GM18858 (cell line): ENCODE measurements at regions not wholly inside any gene's neighbourhood (a gene's known extent, or its start where the extent isn't known, plus 50 kb on each side); places are given as distances from the start of the nearest gene placed in this dataset.
"Not testable (repeated sequence)": the region's sequence is repeated elsewhere in the genome, so short reads cannot be mapped to it uniquely, and the experiment has no call there.

Experiments used
- ATAC-seq: cut with Tn5 transposase; IDR thresholded peaks from one replicate; pipeline ENCODE4 v1.9.1; 2021; ENCODE audit not compliant: unreplicated experiment

DNA sequence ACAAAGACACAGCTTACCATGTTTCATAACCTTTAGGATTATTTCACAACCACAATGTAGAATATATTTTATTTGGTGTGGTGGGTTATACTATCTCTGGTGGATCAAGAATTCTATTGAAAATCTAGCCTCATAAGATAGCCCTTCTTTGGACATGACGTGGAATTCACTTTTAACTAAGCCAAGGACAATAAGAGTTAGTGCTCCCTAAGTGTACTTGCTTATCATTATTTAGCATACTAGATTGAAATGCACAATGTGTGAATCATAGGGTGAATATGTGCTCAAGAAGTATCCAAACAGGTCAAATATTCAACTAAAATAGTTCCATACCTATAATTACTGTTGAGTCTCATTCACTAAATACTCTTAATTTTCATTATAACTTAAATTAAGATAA lies 1179.5 kb upstream of the GOT2 start:
- ATAC-seq, result no peak

DNA sequence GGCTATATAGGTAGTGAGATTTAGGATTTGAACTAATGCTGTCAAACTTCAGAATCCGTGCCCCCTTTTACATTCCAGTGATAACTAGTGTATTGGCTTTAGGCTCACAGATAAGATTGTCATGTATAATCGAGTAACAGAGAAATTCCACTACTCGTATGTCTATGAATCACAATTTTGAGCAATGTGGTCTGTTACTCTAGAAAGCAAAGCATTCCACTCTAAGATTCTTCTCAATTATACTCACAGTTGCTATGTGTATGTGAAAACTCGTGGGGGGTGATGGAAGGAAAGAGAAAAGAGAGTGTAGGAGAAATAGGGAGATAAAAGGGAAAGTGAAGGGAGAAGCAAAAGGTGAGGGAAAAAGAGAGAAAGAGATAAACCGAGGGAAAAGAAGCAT lies 1175.1 kb upstream of the GOT2 start:
- ATAC-seq, result no peak

DNA sequence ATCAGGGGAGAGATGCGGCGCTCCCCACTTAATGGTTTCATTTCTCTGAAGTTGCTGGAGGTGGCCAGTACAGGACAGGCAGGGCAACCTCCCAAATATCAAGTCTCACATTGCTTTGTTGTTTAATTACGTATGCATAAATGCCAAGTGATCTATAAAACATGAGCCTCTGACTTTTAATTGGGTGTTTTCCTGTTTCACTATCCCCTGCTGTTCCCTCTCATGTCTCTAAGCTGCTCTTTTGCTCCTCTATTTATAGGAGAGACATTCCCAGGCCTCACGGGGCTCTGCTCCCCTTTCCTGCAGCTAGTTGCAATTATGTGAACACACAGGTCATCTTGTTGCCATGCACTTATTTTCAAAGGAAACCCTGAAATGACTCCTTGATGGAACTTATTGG lies 1173.5 kb upstream of the GOT2 start:
- no peak for ATAC-seq

DNA sequence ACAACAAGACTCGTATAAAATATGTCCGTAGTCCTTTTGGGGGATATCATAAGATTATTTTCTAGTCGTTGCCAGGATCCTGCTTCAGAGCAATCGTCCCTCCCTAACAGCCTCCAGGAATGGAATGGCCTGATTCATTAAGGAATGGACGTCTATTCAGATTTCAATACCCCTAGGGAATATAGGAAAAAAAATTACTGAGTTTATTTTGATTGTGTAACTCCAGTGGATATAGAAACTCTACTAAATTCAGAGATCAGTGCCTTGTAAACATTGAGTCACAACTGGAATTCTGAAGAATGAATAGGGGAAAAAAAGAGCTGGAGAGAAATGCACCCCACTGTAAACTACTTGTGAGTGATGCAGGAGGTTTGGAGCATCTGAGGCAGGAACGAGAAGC lies 1171.5 kb upstream of the GOT2 start:
- no peak for ATAC-seq

DNA sequence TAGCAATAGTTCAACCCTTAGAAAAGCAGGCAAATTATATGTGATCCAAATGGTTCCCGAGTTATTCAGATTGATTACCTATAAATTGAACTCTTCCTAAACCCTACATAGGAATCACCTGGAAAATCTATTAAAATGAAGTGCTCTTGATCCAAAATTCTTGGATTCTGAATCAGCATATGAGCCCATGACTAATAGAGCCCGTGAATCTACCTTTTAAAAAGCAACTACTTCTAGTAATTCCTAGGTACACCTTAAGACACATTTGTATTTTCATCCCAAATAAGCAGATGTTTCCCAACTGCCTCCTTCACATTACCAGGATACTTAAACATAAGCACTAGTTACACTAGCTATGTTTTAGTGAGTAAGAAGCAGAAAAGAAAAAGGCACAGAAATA lies 1171.0 kb upstream of the GOT2 start:
- ATAC-seq, result no peak

DNA sequence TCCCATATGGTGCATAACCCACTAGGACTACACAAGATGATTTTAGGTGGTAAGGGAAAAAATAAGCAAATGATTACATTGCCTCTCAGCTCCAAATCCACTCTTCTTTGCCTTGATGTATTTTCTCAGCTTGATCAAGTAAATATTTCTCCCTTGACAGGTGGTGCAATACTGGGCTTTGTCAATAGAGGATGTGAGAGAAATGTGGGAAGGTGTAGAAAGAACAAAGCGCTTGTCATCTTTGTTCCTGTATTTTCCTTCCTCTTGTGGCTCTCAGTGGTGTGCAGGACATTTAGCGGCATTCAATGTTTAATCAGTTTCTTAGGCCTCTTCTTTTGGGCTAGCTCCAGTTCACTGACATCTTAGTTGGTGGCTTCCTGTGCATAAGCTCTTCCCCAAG lies 1165.8 kb upstream of the GOT2 start:
- no peak for ATAC-seq

DNA sequence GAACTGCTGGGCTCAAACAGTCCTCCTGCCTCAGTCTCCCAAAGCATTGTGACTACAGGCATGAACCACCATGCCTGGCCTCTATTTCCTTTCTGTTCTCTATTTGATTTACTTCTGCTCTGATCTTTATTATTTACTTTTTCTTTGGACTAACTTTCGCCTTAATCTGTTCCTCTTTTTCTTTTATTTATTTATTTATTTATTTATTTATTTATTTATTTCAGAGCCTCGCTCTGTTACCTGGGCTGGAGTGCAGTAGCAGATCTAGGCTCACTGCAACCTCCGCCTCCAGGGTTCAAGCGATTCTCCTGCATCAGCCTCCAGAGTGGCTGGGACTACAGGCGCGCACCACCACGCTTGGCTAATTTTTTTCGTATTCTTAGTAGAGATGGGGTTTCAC lies 1158.3 kb upstream of the GOT2 start:
- no peak for ATAC-seq

DNA sequence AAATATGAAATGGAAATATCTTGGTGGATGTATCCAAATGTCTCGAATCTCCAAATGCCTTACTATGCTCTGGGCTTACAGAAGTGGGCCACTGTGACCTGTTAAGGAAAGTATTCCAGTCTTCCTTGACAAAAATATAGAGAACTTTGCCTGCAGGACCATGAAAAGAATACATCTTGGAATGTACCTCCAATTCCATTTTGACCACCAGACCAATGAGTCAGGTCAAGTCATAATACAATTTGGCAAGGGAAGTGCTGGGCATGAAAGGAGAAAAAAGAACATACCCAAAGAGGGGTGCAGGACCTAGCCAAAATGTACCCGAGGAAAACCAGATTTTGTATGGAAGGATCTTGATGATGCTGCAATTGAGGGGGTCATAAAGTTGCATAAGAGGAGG lies 1153.7 kb upstream of the GOT2 start:
- ATAC-seq, result no peak

DNA sequence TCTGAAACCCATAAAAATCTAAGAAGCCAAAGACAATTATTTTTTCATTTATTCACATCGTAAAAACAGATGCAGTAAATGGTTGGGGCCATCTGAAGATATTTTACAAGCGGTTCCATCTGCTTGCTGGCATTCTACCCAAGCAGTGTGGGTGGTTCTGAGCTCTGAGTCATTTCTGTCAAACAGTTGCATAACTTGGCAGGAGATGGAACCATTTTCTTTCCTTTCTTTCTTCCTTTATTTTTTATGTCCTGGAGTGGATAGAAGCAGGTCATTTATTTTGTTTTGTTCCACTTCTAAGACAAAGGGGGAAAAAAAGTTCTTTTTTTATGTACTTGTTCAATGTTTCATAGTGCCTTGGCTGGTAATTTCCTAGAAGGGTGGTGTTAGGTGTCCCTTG lies 1151.9 kb upstream of the GOT2 start:
- no peak for ATAC-seq

DNA sequence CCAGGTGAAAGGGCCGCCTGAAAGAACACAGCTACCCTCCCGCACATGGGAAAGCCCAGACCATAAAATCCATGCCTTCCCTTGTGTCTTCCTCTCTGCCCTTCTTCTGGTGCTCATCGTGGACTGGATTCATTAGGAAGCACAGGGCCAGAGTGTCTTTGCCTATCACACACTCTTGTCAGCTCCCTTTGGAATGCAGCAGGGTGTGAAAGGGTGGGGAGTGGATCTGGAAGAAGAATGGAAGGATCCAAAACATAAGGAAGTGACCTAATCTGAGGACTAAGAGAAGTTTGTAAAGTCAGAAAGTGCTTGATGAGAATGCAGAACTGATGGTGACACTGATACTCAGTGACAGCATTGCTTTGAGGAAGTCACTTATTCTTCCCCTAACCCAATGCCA lies 1147.3 kb upstream of the GOT2 start:
- no peak for ATAC-seq

DNA sequence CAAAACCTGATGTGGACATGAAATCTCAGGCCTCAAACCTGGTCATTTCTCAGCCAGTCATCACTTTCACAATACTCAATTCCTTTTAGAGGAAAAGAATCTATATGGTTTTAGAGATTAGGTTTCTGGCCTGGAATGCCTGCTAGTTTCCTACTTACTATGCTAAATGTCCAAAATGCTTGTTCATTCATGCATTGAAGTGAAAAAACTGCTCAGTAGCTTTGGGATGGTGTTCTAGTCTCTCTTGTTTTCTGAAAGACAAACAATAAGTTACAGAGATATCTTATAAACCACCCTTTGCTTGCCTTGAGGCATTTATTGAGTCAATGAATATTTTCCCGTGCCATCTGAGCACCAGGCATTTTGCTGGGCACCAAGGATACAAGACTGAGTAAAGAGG lies 1146.5 kb upstream of the GOT2 start:
- no peak for ATAC-seq

DNA sequence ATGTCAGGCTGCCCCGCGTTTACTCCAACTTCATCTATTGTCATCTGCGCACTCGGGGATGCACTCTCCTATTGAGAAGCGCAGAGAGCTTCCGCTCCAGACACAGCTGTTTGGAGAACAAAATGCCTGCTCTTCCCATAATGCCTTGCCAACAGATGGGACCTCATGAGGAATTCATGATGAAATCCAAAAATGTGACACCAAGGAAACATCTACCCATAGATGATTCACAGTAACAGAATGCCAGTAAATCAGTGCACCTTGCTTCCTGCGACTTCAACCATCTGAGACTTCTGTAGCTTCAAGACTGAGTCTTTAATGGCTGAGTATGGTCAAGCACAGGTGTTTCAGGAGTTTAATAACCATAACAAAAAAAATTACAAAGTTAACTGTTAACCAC lies 1144.9 kb upstream of the GOT2 start:
- ATAC-seq, result no peak

DNA sequence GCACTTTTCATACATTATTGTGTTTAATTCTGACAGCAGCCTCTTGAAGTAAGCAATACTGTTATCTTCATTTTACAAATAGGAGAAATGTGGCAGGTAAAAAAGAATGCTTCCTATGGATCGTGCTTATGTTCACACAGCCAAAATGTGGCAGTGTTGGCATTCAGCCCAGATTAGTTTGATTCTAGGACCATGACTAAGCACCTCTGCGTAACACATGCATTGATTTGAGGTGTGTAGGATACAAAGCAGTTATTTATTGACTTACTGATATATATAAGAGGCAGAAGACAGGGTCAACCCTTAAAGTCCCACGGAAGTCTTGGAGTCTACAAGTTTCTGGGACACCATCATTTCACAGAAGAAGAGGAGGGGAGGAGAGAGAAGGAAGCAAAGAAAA lies 1144.4 kb upstream of the GOT2 start:
- ATAC-seq, result no peak

DNA sequence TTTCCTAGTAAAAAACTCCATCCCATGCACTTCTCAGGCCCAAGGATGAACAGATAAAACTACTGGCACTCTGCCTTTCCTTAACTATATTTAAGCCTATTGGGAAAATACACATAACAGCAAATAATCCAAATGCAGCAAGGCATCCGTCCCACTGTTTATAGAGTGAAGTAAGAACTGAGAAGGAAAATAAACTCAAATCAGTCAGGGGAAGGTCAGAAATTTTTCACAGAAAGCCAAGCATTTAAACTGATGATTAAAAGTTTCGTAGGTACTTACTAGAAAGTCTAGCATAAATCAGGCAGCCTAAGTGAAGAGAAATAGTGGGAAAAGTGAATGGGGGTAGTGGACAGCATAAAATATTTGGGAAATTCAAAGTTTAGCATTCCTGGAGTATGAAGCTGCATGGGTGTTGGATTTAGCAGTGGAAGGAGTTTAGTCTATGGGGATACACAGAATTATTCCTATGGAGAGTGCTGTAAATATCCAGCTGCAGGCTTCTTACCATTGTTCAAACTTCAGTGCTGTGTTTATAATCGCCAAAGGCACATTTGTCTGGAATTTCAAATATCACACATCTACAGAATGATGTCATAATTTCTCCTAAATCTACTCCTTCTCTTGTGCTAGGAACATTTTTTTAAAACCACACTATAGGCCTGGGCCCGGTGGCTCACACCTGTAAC lies 1131.0 kb upstream of the GOT2 start:
- no peak for ATAC-seq

DNA sequence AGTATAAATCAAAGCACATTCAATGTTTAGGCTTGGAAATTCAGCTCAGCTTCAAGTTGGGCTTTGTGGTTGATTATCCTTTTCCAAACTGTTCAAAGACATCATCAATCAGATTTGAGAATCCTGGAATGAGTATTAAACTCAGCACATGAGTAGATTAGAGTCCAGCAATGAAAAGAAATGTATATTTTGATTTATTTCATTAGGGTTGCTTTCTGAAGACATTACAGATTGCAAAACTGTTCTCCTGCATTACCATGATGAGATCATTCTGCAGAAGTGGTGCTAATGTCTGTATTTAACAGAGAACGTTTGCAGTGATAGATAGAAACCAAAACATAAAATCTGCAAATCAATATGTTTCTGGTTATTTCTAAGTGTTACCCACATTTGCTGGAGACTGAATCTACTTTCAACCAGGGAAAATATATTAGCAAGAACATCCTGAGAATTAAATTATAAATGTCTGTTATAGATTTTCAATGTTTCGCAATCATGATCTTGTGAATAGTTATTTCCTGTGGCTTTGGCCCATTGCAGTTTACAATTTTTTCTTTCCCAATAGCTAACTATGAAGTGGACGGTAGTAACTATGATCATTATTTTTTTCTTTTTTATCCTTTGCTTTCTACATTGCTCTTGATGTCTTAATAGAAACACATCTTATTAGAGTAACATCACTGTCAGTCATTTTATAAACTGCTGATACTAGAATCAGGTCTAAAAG lies 1125.7 kb upstream of the GOT2 start:
- no peak for ATAC-seq

DNA sequence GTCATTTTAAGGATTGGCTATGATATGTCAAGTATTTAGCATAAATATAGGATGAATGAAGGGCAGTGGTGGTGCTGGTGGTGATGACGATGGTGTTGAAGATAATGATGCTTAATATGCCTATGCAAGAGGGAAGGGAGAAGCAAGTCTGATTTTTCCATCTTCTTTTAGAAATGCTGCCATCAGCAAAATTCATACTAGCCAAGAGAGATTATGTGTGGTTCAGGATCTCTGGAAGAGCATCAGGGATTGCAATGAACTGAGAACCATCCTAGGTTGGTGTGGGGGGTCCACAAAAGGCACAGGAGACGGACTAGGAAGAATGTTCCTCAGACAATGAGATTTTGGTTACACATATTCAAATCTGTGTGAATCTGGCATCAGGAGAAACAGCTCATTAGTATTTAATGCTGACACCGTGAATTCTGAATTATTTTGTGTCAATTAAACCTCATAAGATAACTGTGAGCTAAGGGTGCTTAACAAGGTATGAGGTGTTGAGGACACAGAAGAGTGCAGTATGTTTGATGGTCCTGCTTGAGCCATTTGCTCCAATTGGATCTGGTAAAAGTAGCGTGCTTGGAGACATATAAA lies 1120.8 kb upstream of the GOT2 start:
- ATAC-seq, result no peak

DNA sequence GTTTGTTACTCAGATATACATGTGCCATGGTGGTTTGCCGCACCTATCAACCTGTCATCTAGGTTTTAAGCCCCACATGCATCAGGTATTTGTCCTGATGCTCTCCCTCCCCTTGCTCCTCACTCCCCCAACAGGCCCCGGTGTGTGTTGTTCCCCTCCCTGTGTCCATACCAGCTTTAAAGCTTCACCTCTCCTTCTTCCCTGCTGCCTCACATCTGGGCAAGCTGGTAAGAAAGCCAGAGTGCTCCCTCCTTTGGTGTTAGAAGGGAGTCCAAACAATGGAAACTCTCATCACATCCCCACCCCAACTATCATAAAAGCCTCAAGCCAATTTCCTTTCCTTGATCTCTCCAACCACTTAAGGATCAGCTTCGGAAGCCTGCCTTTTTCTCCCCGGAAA lies 1115.6 kb upstream of the GOT2 start:
- no peak for ATAC-seq

DNA sequence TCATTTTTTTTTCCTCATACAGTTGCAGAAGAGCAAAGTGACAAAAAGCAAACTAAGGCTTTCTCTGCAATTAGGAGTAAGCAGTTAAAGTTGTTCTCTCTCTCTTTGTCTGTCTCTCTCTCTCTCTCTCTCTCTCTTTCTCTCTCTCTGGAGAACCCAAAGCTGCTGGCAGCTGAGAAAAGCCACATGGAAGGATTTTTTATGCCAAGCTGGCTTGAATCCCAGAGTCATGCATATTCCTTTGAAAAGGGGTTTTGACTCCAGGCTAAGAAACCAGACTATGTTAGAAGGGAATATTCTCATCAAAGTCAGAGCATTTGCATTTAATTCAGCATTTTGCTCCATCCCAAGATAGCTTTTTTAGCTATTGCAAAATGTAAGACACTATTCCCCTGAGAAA lies 1114.2 kb upstream of the GOT2 start:
- ATAC-seq, result no peak

DNA sequence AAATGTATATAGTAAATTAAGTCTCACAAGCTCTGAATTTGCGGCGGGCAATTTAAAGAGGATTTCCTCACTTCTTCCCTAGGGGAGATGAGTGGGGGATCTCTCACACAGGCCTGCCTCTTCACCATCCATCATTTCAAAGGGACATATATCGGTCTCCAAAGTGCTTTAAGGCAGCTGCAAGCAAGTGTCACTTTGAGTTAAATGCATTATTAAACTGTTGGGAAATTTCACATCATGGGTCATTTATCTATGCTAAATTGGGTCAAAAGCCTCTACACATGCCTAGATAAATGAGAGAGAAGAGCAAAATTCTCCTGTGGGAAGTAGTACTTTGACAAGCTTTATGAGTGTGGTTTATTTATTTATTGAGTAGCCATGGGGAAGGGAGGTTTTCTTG lies 1106.1 kb upstream of the GOT2 start:
- no peak for ATAC-seq

DNA sequence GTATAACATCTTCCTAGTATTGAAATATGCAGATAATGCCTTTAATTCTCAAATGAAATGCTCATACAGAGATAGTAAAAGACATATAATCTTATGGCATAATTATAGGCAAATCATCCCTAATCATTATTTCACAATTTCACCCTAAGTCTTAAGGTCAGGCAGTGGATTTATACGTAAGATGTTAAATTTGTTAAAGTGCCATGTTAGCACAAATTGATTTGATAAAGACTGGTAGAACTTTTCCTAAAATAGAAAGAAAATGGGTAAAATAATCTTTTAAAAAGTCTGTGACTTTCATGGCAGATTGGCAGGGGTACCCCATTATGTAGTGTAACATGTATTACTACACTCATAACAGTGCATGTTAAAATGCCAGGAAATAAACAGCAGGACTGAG lies 1092.7 kb upstream of the GOT2 start:
- ATAC-seq, result no peak

DNA sequence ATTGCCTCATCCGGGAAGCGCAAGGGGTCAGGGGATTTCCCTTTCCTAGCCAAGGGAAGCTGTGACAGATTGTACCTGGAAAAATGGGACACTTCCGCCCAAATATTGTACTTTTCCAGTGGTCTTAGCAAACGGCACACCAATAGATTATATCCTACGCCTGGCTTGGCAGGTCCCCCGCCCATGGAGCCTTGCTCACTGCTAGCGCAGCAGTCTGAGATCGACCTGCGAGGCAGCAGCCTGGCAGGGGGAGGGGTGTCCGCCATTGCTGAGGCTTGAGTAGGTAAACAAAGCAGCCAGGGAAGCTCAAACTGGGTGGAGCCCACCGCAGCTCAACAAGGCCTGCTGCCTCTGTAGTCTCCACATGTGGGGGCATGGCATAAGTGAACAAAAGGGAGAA lies 1075.4 kb upstream of the GOT2 start:
- ATAC-seq, result not testable (repeated sequence)

DNA sequence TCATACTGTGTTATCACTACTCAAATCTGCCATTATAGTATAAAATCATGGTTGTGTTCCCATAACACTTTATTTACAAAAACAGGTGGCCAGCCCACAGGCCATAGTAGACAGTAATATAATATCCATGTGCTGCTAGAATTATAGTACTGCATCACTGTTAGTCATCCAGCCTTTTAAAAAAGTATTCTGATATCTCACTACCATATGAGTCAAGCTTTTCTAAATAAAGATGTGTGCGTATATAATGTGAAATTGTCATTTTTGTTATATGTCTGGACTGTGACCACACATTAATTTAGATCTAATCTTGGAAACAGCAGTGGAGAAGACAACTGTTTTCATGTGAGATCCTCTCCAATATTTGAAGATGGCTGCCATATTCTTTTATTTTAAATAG lies 1049.1 kb upstream of the GOT2 start:
- ATAC-seq, result no peak

DNA sequence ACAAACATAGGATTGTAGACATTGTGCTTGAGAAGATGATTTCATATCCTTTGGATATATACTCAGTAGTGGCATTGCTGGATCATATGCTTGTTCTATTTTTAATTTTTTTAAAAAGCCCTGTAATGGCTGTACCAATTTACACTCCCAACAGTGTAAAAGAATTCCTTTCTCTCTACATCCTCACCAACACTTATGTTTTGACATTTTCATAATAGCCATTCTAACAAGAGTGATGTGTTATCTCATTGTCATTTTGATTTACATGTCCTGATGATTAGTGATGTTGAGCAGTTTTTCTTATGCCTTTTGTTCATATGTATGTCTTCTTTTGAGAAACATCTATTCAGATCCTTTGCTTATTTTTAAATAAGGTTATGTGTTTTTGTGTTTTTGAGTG lies 1039.2 kb upstream of the GOT2 start:
- ATAC-seq, result no peak
